Liver (tissue), 3 donors: ENCODE measurements at regions not wholly inside any gene's neighbourhood (a gene's known extent, or its start where the extent isn't known, plus 50 kb on each side); places are given as distances from the start of the nearest gene placed in this dataset.

ENCODE experiments used
- CTCF ChIP-seq: fragments of 150-350 bp; IDR thresholded peaks from 2 replicates; pipeline ENCODE4 v1.5.1; 2017; ENCODE audit warnings: improper control_type of control experiment, low read depth, low read length; ENCODE audit not compliant: missing input control
- EGR1 ChIP-seq, 2 donors: IDR thresholded peaks; 2 replicates each; pipeline ENCODE4 v1.6.1; 2016 to 2018; ENCODE audit warnings: antibody characterized with exemption in 2 of 2, low read depth in 2 of 2
- GABPA ChIP-seq, 2 donors: IDR thresholded peaks in 1 of 2; conservative IDR thresholded peaks in 1 of 2; 2 replicates each; pipeline ENCODE4 v1.6.1; 2016; ENCODE audit warnings: antibody characterized with exemption in 2 of 2, mild to moderate bottlenecking in 1 of 2, moderate library complexity in 1 of 2
- HNF4G ChIP-seq: IDR thresholded peaks from 2 replicates; pipeline ENCODE4 v1.6.1; 2016; ENCODE audit warnings: antibody characterized with exemption
- JUND ChIP-seq, 2 donors: IDR thresholded peaks; 2 replicates each; pipeline ENCODE4 v1.6.1; 2016; ENCODE audit warnings: antibody characterized with exemption in 2 of 2
- MAX ChIP-seq: IDR thresholded peaks from 2 replicates; pipeline ENCODE4 v1.6.1; 2016; ENCODE audit warnings: antibody characterized with exemption
- RAD21 ChIP-seq, 2 donors: IDR thresholded peaks; 2 replicates each; pipeline ENCODE4 v1.6.1; 2016; ENCODE audit warnings: antibody characterized with exemption in 2 of 2, mild to moderate bottlenecking in 2 of 2
- REST ChIP-seq: IDR thresholded peaks from 2 replicates; pipeline ENCODE4 v1.6.1; 2016; ENCODE audit warnings: antibody characterized with exemption, mild to moderate bottlenecking
- RXRA ChIP-seq, 2 donors: IDR thresholded peaks; 2 replicates each; pipeline ENCODE4 v1.6.1; 2017 to 2018; ENCODE audit warnings: antibody characterized with exemption in 2 of 2, mild to moderate bottlenecking in 1 of 2
- SP1 ChIP-seq: IDR thresholded peaks from 2 replicates; pipeline ENCODE4 v1.6.1; 2018; ENCODE audit warnings: antibody characterized with exemption, mild to moderate bottlenecking
- TAF1 ChIP-seq: conservative IDR thresholded peaks from 2 replicates; pipeline ENCODE4 v1.6.1; 2016; ENCODE audit warnings: antibody characterized with exemption, mild to moderate bottlenecking
- YY1 ChIP-seq: IDR thresholded peaks from 2 replicates; pipeline ENCODE4 v1.6.1; 2016; ENCODE audit warnings: antibody characterized with exemption, mild to moderate bottlenecking
- ZBTB33 ChIP-seq: IDR thresholded peaks from 2 replicates; pipeline ENCODE4 v1.6.1; 2016; ENCODE audit warnings: antibody characterized with exemption
- donor health status: healthy.
- donor health status: healthy.

- TF ChIP-seq SP1 (no peak), EGR1 (IDR thresholded peaks at IDR 0.05; ENCODE audit: low read depth in 2 of 2) (no peak), CTCF (no peak), TAF1 (no peak), REST (no peak), RAD21 (IDR thresholded peaks at IDR 0.05) (no peak), YY1 (no peak), ZBTB33 (no peak), GABPA (IDR thresholded peaks at IDR 0.05 in 1 of 2, conservative IDR thresholded peaks at IDR 0.05 in 1 of 2) (no peak), MAX (no peak), JUND (IDR thresholded peaks at IDR 0.05) (no peak), RXRA (IDR thresholded peaks at IDR 0.05) (no peak), HNF4G (no peak)
These were observed 86.0 kb upstream of the KIF2B start for GRCh38 chr17:53736516-53737240.
